H1 (cell line): ENCODE measurements at regions not wholly inside any gene's neighbourhood (a gene's known extent, or its start where the extent isn't known, plus 50 kb on each side); places are given as distances from the start of the nearest gene placed in this dataset.

Experiments
- CTCF ChIA-PET: fragments of 300-600 bp; sonication (Branson Sonifier 250); formaldehyde crosslinking; loops from one replicate; lab custom pipeline; 2021; ENCODE audit not compliant: partially characterized antibody; lab: Charles Lee
- POLR2A ChIA-PET: fragments of 300-600 bp; sonication (Branson Sonifier 250); formaldehyde crosslinking; loops from one replicate; lab custom pipeline; 2021; ENCODE audit warnings: inconsistent platforms; ENCODE audit not compliant: partially characterized antibody; lab: Charles Lee
- DNase-seq, 2 experiments: peaks; one replicate each; pipeline versions ENCODE4 v3.0.0 to v3.0.0-alpha.2; 2010 to 2022; ENCODE audit warnings: low spot score in 2 of 2, low read depth in 1 of 2, mixed read lengths in 1 of 2
- FAIRE-seq: peaks from 2 replicates; lab custom pipeline; 2011; peaks lifted over from hg19 to GRCh38; lab: Jason Lieb, UNC
- H2AFZ ChIP-seq: 2 replicates; pipeline ENCODE4 v1.8.1; 2012; ENCODE audit warnings: low read length, inconsistent platforms
- H2AK5ac ChIP-seq: 2 replicates; pipeline ENCODE4 v1.6.1; 2013; ENCODE audit warnings: low read depth, low read length
- H2BK120ac ChIP-seq: replicated peaks from 2 replicates; pipeline ENCODE3; 2013; ENCODE audit warnings: low read depth, low read length, inconsistent platforms
- H2BK12ac ChIP-seq: 2 replicates; pipeline ENCODE4 v1.6.1; 2013; ENCODE audit warnings: low read depth, low read length
- H2BK15ac ChIP-seq: 2 replicates; pipeline ENCODE4 v1.6.1; 2013; ENCODE audit warnings: low read length
- H2BK20ac ChIP-seq: 2 replicates; pipeline ENCODE4 v1.6.1; 2013; ENCODE audit warnings: low read length
- H2BK5ac ChIP-seq: 2 replicates; pipeline ENCODE4 v1.6.1; 2013; ENCODE audit warnings: low read depth, low read length
- H3K14ac ChIP-seq: 2 replicates; pipeline ENCODE4 v1.6.1; 2013; ENCODE audit warnings: inconsistent platforms; ENCODE audit not compliant: insufficient read length
- H3K18ac ChIP-seq: 2 replicates; pipeline ENCODE4 v1.6.1; 2013; ENCODE audit warnings: low read length; ENCODE audit errors: extremely low read depth
- H3K23ac ChIP-seq: 2 replicates; pipeline ENCODE4 v1.6.1; 2013; ENCODE audit warnings: inconsistent platforms; ENCODE audit not compliant: insufficient read length
- H3K23me2 ChIP-seq: 2 replicates; pipeline ENCODE4 v1.6.1; 2013; ENCODE audit warnings: low read depth, low read length
- H3K27ac ChIP-seq: 2 replicates; pipeline ENCODE4 v1.6.1; 2011; ENCODE audit warnings: low read depth, low read length, inconsistent platforms
- H3K27me3 ChIP-seq, 4 experiments: replicated peaks in 1 of 4; 1 replicate in 1 of 4; 2 replicates in 3 of 4; pipeline versions ENCODE4 v1.6.1 to v1.8.1; 2011 to 2013; ENCODE audit warnings: low read length in 3 of 4, mild to moderate bottlenecking in 3 of 4, inconsistent platforms in 2 of 4, mixed read lengths in 2 of 4, moderate library complexity in 1 of 4; ENCODE audit not compliant: control insufficient read depth in 3 of 4, insufficient read depth in 3 of 4; ENCODE audit errors: extremely low read depth in 1 of 4
- H3K36me3 ChIP-seq, 4 experiments: 2 replicates each; pipeline versions ENCODE4 v1.6.1 to v1.8.1; 2011 to 2013; ENCODE audit warnings: mild to moderate bottlenecking in 4 of 4, low read length in 3 of 4, moderate library complexity in 2 of 4, control low read depth in 1 of 4, inconsistent platforms in 1 of 4; ENCODE audit not compliant: insufficient read depth in 4 of 4, control insufficient read depth in 2 of 4
- H3K4ac ChIP-seq: replicated peaks from 2 replicates; pipeline ENCODE3; 2013; ENCODE audit warnings: low read length, low read depth, mixed read lengths, inconsistent platforms; ENCODE audit not compliant: insufficient read length
- H3K4me1 ChIP-seq, 4 experiments: replicated peaks in 1 of 4; 1 replicate in 1 of 4; 2 replicates in 3 of 4; pipeline versions ENCODE4 v1.6.1 to v1.8.1; 2011 to 2013; ENCODE audit warnings: low read length in 3 of 4, inconsistent platforms in 2 of 4, mixed read lengths in 1 of 4; ENCODE audit not compliant: insufficient read depth in 4 of 4, control insufficient read depth in 3 of 4
- H3K4me2 ChIP-seq, 2 experiments: 2 replicates each; pipeline versions ENCODE4 v1.6.1 to v1.8.1; 2011 to 2013; ENCODE audit warnings: low read depth in 2 of 2, low read length in 2 of 2, control low read depth in 1 of 2, inconsistent platforms in 1 of 2, mild to moderate bottlenecking in 1 of 2; ENCODE audit not compliant: insufficient read depth in 1 of 2
- H3K4me3 ChIP-seq, 4 experiments: fragments of 200-600, 300-600 bp in 1 of 4; sonication (generic), shearing (Covaris generic), sonication (Bioruptor Twin) in 1 of 4; 2 replicates each; pipeline versions ENCODE4 v1.5.1 to v1.8.1; 2011 to 2016; ENCODE audit warnings: low read length in 4 of 4, low read depth in 3 of 4, control low read depth in 2 of 4, inconsistent platforms in 2 of 4, mild to moderate bottlenecking in 2 of 4, mixed read lengths in 1 of 4, moderate library complexity in 1 of 4; ENCODE audit not compliant: insufficient read depth in 2 of 4; ENCODE audit errors: extremely low read depth in 1 of 4
- H3K56ac ChIP-seq: replicated peaks from 2 replicates; pipeline ENCODE3; 2013; ENCODE audit warnings: low read depth, mild to moderate bottlenecking, mixed read lengths, low read length, inconsistent platforms; ENCODE audit not compliant: insufficient read length
- H3K79me1 ChIP-seq: 2 replicates; pipeline ENCODE4 v1.6.1; 2013; ENCODE audit warnings: low read depth, low read length, control low read depth
- H3K79me2 ChIP-seq, 2 experiments: 2 replicates each; pipeline versions ENCODE4 v1.6.1 to v1.8.1; 2012 to 2013; ENCODE audit warnings: low read length in 2 of 2, mild to moderate bottlenecking in 2 of 2, inconsistent platforms in 1 of 2; ENCODE audit not compliant: insufficient read depth in 2 of 2, control insufficient read depth in 1 of 2
- H3K9ac ChIP-seq, 4 experiments: replicated peaks in 1 of 4; 1 replicate in 1 of 4; 2 replicates in 3 of 4; pipeline versions ENCODE4 v1.6.1 to v1.8.1; 2011 to 2013; ENCODE audit warnings: low read depth in 3 of 4, low read length in 3 of 4, control low read depth in 2 of 4, mild to moderate bottlenecking in 2 of 4, moderate library complexity in 2 of 4, inconsistent platforms in 1 of 4; ENCODE audit errors: extremely low read depth in 1 of 4
- H3K9me3 ChIP-seq, 2 experiments: 2 replicates each; pipeline versions ENCODE4 v1.6.1 to v1.8.1; 2012 to 2013; ENCODE audit warnings: mild to moderate bottlenecking in 2 of 2, moderate library complexity in 2 of 2, control low read depth in 1 of 2, inconsistent platforms in 1 of 2, low read depth in 1 of 2, low read length in 1 of 2, mixed read lengths in 1 of 2; ENCODE audit not compliant: insufficient read depth in 2 of 2
- H4K20me1 ChIP-seq, 2 experiments: replicated peaks in 1 of 2; 2 replicates each; pipeline versions ENCODE3 to v1.8.1; 2011 to 2013; ENCODE audit warnings: inconsistent platforms in 2 of 2, low read length in 2 of 2, mild to moderate bottlenecking in 1 of 2; ENCODE audit not compliant: insufficient read depth in 2 of 2, control insufficient read depth in 1 of 2
- H4K5ac ChIP-seq: 2 replicates; pipeline ENCODE4 v1.6.1; 2013; ENCODE audit warnings: low read length, low read depth, mixed read lengths, inconsistent platforms; ENCODE audit not compliant: insufficient read length
- H4K8ac ChIP-seq: 2 replicates; pipeline ENCODE4 v1.8.0; 2013; ENCODE audit warnings: mild to moderate bottlenecking, moderate library complexity, low read length, inconsistent platforms; ENCODE audit not compliant: insufficient read depth; ENCODE audit errors: extremely low read depth
- H4K91ac ChIP-seq: replicated peaks from 2 replicates; pipeline ENCODE3; 2013; ENCODE audit warnings: low read length, mixed read lengths, inconsistent platforms; ENCODE audit not compliant: insufficient read length
- CEBPB ChIP-seq: IDR thresholded peaks from 2 replicates; pipeline ENCODE4 v1.6.1; 2012; ENCODE audit warnings: low read depth, low read length
- CHD2 ChIP-seq: IDR thresholded peaks from 2 replicates; pipeline ENCODE4 v1.6.1; 2012; ENCODE audit warnings: low read length, improper control_type of control experiment
- EP300 ChIP-seq, 2 experiments: IDR thresholded peaks; 1 replicate in 1 of 2; 2 replicates in 1 of 2; pipeline ENCODE4 v1.6.1; 2011 to 2012; ENCODE audit warnings: low read depth in 2 of 2, low read length in 2 of 2, mild to moderate bottlenecking in 2 of 2, borderline replicate concordance in 1 of 2, inconsistent platforms in 1 of 2, moderate library complexity in 1 of 2
- EZH2 ChIP-seq: fragments of 200-600 bp; sonication (generic); IDR thresholded peaks from 2 replicates; pipeline ENCODE4 v1.7.1; 2012; ENCODE audit warnings: low read depth, mild to moderate bottlenecking, moderate library complexity, low read length, inconsistent platforms; ENCODE audit not compliant: severe bottlenecking
- HDAC2 ChIP-seq, 2 experiments: fragments of 300-600 bp in 1 of 2; sonication (generic) in 1 of 2; IDR thresholded peaks; 2 replicates each; pipeline ENCODE4 v1.6.1; 2011 to 2012; ENCODE audit warnings: low read depth in 2 of 2, low read length in 2 of 2, mild to moderate bottlenecking in 2 of 2, moderate library complexity in 2 of 2, borderline replicate concordance in 1 of 2, inconsistent platforms in 1 of 2
- JUND ChIP-seq: IDR thresholded peaks from 2 replicates; pipeline ENCODE4 v1.6.1; 2011; ENCODE audit warnings: mild to moderate bottlenecking, improper control_type of control experiment, low read length
- KDM5A ChIP-seq: fragments of 200-600 bp; IDR thresholded peaks from 2 replicates; pipeline ENCODE4 v1.7.1; 2012; ENCODE audit warnings: mild to moderate bottlenecking, low read length, inconsistent platforms, mixed read lengths
- RAD21 ChIP-seq, 2 experiments: IDR thresholded peaks in 1 of 2; conservative IDR thresholded peaks in 1 of 2; 2 replicates each; pipeline ENCODE4 v1.6.1; 2011; ENCODE audit warnings: low read depth in 2 of 2, low read length in 2 of 2, improper control_type of control experiment in 1 of 2, inconsistent platforms in 1 of 2, mild to moderate bottlenecking in 1 of 2, moderate library complexity in 1 of 2
- RXRA ChIP-seq: IDR thresholded peaks from 2 replicates; pipeline ENCODE4 v1.6.1; 2011; ENCODE audit warnings: low read depth, mild to moderate bottlenecking, low read length, moderate library complexity; ENCODE audit not compliant: insufficient read depth
- SP1 ChIP-seq: IDR thresholded peaks from 2 replicates; pipeline ENCODE4 v1.6.1; 2011; ENCODE audit warnings: low read depth, low read length
- SP4 ChIP-seq: IDR thresholded peaks from 2 replicates; pipeline ENCODE4 v1.6.1; 2012; ENCODE audit warnings: low read length, inconsistent platforms
- TCF12 ChIP-seq: IDR thresholded peaks from 2 replicates; pipeline ENCODE4 v1.6.1; 2011; ENCODE audit warnings: low read depth, mild to moderate bottlenecking, low read length
- YY1 ChIP-seq: IDR thresholded peaks from 2 replicates; pipeline ENCODE4 v1.6.1; 2011; ENCODE audit warnings: low read depth, mild to moderate bottlenecking, low read length
- WGBS, 2 experiments: shearing (Covaris generic) in 1 of 2; methylation state at CpG; one replicate each; pipeline versions ENCODE4 v1.1.6 to v1.1.7; 2013 to 2015; ENCODE audit warnings: low lambda C conversion rate in 2 of 2, mixed read lengths in 2 of 2, inconsistent platforms in 1 of 2, low coverage in 1 of 2, missing lambda C conversion rate in 1 of 2; ENCODE audit not compliant: insufficient replicate concordance in 2 of 2, insufficient coverage in 1 of 2, insufficient read length in 1 of 2; ENCODE audit errors: extremely low coverage in 1 of 2, missing lambda C conversion rate in 1 of 2; 5-methylcytosine and 5-hydroxymethylcytosine counted together
- TF ChIP-seq, protein P1 (sequence below): IDR thresholded peaks from 2 replicates; pipeline ENCODE4 v1.6.1; 2011; ENCODE audit warnings: low read length, improper control_type of control experiment

DNA sequence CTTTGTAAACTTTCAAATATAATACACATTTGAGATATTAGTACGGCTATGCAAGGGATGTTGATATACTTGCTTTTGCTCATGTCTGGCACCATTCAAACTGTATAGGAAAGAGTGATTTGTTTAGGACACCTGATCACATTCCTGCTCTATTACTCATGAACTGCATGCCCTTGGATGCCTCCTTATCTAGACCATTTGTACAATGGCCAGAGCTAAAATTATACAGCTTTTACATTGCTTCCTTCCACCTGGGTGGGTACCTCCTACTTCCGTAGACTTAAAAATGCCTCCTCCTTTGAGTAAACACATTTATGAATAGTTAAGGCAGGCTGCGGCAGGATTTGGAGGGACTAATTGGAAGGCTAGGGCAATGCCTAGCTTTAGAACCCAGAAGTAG, 85.4 kb upstream of the PBX1 start:
- H2BK15ac ChIP-seq, result no peak overlapping the region
- no peak overlapping the region for H3K4ac ChIP-seq
- no peak overlapping the region for H3K27ac ChIP-seq
- H3K9me3 ChIP-seq, result no peaks in the 10 kb centered on the region
- H2BK20ac ChIP-seq, result no peak overlapping the region
- H3K4me1 ChIP-seq, result peaks cover 0 to 2% (median under 1%) of the 10 kb centered on the region in 4 experiments; a peak in 2 of 7 replicates
- CTCF ChIA-PET, result no interaction called here
- no peak overlapping the region for H2BK120ac ChIP-seq
- no peak overlapping the region for H4K8ac ChIP-seq
- no peak overlapping the region for H2AK5ac ChIP-seq
- peaks cover 4% of the 10 kb centered on the region; the same call in 1 of the 2 replicates for H3K23me2 ChIP-seq
- WGBS, 2 experiments, result 92% methylated on average over 3 of the region's 3 CpGs; no CpG with 5 or more reads in 1 of the 2 experiments
- H4K20me1 ChIP-seq, result no peaks in the 10 kb centered on the region
- POLR2A ChIA-PET, result no interaction called here
- H3K27me3 ChIP-seq, result peaks cover 0 to 1% (median 0%) of the 10 kb centered on the region in 4 experiments; a peak in 1 of 7 replicates
- no peak for FAIRE-seq
- no peak overlapping the region for H3K4me2 ChIP-seq
- no peak overlapping the region for H4K5ac ChIP-seq
- no peaks in the 10 kb centered on the region for H3K79me1 ChIP-seq
- no peaks in the 10 kb centered on the region for H3K79me2 ChIP-seq
- no peak overlapping the region for H3K23ac ChIP-seq
- H3K9ac ChIP-seq, result no peak overlapping the region
- no peak overlapping the region for H2BK5ac ChIP-seq
- no peak overlapping the region for H4K91ac ChIP-seq
- H2AFZ ChIP-seq, result no peak overlapping the region; the same call in 1 of the 2 replicates
- no peak overlapping the region for H3K4me3 ChIP-seq
- no peaks in the 10 kb centered on the region for H3K36me3 ChIP-seq
- no peak overlapping the region for H2BK12ac ChIP-seq
- no peak for DNase-seq
- H3K14ac ChIP-seq, result no peak overlapping the region
- H3K18ac ChIP-seq, result no peak overlapping the region
- H3K56ac ChIP-seq, result no peak overlapping the region
- no peak for TF ChIP-seq YY1
- TF ChIP-seq, protein P1, sequence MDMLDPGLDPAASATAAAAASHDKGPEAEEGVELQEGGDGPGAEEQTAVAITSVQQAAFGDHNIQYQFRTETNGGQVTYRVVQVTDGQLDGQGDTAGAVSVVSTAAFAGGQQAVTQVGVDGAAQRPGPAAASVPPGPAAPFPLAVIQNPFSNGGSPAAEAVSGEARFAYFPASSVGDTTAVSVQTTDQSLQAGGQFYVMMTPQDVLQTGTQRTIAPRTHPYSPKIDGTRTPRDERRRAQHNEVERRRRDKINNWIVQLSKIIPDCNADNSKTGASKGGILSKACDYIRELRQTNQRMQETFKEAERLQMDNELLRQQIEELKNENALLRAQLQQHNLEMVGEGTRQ, result no peak
- TF ChIP-seq JUND, result no peak
- TF ChIP-seq EP300 (IDR thresholded peaks at IDR 0.05; ENCODE audit: borderline replicate concordance in 1 of 2, low read depth in 2 of 2, low read length in 2 of 2), result no peak
- no peak for TF ChIP-seq CEBPB
- no peak for TF ChIP-seq HDAC2 (IDR thresholded peaks at IDR 0.05; ENCODE audit: borderline replicate concordance in 1 of 2, low read depth in 2 of 2, low read length in 2 of 2)
- TF ChIP-seq TCF12, result no peak
- TF ChIP-seq SP4, result no peak
- TF ChIP-seq RXRA, result no peak
- TF ChIP-seq RAD21 (IDR thresholded peaks at IDR 0.05 in 1 of 2, conservative IDR thresholded peaks at IDR 0.05 in 1 of 2; ENCODE audit: low read depth in 2 of 2, low read length in 2 of 2), result no peak
- TF ChIP-seq KDM5A, result no peak
- TF ChIP-seq SP1, result no peak
- no peak for TF ChIP-seq CHD2
- TF ChIP-seq EZH2, result no peak
